Right lung (tissue), 2 donors: ENCODE measurements at regions not wholly inside any gene's neighbourhood (a gene's known extent, or its start where the extent isn't known, plus 50 kb on each side); places are given as distances from the start of the nearest gene placed in this dataset.

ENCODE experiments used
- DNase-seq, 2 donors: peaks; one replicate each; pipeline ENCODE4 v3.0.0-alpha.2; 2013

GRCh38 chr6:37556881-37557644, 57.4 kb upstream of the CCDC167 start:
- DNase-seq = no peak

DNA sequence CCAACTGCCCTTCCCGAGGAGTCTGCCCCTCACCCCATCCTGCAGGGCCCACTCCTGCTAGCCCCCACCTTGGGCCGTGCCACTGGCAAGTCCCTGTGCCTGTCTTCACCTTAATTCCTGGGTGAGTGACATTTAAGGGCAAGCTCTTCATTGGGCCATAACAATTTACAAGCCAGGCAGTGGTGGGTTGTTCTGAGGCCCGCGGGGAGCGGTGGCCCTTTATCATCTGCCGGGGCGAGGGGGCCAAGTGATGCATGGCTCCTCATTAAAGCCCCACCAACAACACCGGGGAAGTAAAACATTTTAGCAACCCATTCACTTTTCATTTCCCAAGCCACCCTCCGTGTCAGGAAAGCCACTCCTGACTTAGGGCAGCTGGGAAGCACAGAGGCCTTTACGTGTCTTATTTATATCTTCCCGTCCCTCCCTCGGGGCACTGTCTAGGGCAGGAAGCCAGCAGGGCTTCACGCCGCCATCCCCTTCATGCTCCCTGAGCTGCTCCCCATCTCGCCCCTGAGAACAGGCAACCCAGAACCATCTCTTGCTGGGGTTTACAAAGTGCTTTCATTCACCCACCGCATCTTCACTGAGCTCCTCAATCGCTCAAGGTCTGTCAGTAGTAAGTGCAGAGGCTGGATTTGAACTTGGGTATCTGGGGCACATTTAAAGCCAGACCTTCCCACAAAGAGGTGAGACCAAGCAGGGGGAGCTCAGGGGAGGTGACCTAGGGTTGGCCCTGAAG, 55.5 kb upstream of the CCDC167 start:
- DNase-seq = no peak

DNA sequence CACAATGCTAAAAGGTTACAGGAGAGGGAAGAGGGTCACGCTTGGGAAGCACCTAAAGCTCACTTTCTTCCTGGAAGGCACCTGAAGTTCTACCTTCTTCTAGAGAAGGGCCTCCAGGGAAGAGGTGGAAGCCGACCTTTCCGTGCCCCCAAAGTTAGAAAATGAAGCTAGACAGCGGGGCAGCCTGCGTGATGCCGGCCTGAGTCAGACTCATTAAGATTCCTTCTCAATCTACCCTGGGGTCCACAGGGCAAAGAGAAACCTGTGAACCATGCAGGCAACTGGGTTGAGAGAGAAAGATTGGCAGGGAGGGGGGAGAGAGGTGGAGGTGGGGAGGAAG, 54.8 kb upstream of the CCDC167 start:
- DNase-seq = no peak

- no peak for DNase-seq
Measured at GRCh38 chr6:37552267-37552666, 52.6 kb upstream of the CCDC167 start.

DNA sequence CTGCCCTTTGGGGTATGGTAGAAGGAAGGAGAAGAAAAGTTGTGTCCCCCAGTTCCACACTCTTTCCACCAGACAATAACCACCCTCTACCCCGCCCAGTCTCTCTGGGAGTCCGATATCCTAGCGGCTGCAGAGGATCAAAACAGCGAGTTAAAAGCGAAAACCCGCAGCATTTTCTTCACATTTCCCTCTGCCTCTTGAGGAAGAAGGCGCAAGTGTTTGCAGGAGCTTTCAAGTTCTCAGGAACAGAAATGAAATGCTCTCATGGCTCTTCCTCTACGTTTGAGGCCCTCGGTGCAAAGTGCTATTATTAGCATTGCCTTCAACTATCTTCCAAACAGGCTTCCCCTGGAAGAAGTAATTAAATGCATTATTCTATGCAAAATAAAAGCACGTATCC, 52.2 kb upstream of the CCDC167 start:
- no peak for DNase-seq

DNA sequence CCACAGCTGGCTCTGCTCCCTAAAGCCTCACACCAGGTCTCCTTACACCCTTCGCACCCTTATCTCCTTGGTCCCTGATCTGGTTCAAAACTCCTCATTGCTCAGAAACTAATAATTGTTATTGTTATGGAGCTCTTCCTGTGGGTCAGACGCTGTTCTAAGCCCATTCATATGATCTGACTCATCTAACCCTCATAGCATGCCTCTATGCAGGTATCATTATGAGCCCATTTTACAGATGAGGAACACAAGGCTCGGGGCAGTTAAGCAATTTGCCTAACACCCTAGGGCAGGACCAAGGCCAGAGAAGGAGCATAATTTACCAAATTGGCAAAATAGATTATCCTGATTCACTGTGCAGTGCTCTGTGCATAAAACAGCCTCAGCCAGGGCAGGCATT, 51.8 kb upstream of the CCDC167 start:
- DNase-seq = no peak

- DNase-seq = no peak
Measured at GRCh38 chr6:37551002-37551401, 51.3 kb upstream of the CCDC167 start.

DNA sequence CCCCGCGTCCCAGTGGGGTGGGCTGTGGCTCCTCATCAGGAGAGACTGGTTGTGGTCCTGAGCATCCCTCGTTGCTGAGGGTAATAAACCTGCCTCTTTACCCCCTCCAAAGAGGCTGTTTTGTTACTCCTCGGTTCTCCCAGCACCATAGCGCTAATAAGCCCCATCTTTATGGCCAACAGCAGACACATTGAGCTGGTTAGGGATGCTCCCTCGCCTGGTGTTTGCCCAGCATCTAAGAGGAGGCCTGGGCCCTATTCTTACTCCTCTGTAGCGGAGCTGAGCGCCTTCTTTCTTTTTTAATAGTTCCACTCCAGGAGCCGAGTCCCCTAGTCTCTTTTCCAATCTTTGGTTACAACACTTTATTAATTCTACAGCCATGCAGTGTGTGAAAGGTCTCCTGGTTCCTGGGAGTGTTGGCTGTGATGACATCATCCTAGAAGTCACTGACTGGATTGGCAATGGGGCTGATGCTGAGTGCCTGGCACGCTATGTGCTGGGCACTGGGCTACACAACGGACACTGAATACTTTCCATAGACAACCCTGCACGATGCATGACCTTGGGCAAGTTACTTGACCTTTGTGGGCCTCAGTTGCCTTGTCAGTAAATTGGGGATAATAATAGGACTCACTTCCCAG, 50.6 kb upstream of the CCDC167 start:
- DNase-seq = no peak

GRCh38 chr6:37549558-37549957, 49.9 kb upstream of the CCDC167 start:
- no peak for DNase-seq
